CD8-positive, alpha-beta memory T cell (primary cell): ENCODE measurements at regions not wholly inside any gene's neighbourhood (a gene's known extent, or its start where the extent isn't known, plus 50 kb on each side); places are given as distances from the start of the nearest gene placed in this dataset.

ENCODE experiments used
- CTCF ChIA-PET: fragments of 350-600 bp; sonication (Branson Sonifier 250); formaldehyde crosslinking; loops from one replicate; lab custom pipeline; 2021; ENCODE audit warnings: antibody characterized with exemption; lab: Charles Lee
- POLR2A ChIA-PET: fragments of 350-600 bp; sonication (Branson Sonifier 250); formaldehyde crosslinking; loops from one replicate; lab custom pipeline; 2021; ENCODE audit warnings: antibody characterized with exemption; lab: Charles Lee
- DNase-seq, 5 donors: peaks; one replicate each; pipeline versions ENCODE4 v3.0.0 to v3.0.0-alpha.2; 2020 to 2022; ENCODE audit warnings: mixed read lengths in 1 of 5
- H3K27ac ChIP-seq: one replicate; pipeline ENCODE4 v1.7.0; 2013; ENCODE audit warnings: low read depth, mild to moderate bottlenecking, low read length, moderate library complexity
- H3K27me3 ChIP-seq: 2 replicates; pipeline ENCODE4 v1.7.0; 2013; ENCODE audit warnings: low read length, mild to moderate bottlenecking; ENCODE audit not compliant: insufficient read depth, poor library complexity, severe bottlenecking
- H3K36me3 ChIP-seq: 2 replicates; pipeline ENCODE4 v1.7.0; 2013; ENCODE audit warnings: mild to moderate bottlenecking, low read length, moderate library complexity; ENCODE audit not compliant: insufficient read depth
- H3K4me1 ChIP-seq: 2 replicates; pipeline ENCODE4 v1.7.0; 2013; ENCODE audit warnings: mild to moderate bottlenecking, low read length, moderate library complexity; ENCODE audit not compliant: insufficient read depth
- H3K4me3 ChIP-seq: 2 replicates; pipeline ENCODE4 v1.7.0; 2013; ENCODE audit warnings: mild to moderate bottlenecking, low read length
- H3K9me3 ChIP-seq: 2 replicates; pipeline ENCODE4 v1.7.0; 2013; ENCODE audit warnings: mild to moderate bottlenecking, low read length
- H3K27ac Mint-ChIP-seq, 8 donors: one replicate each; pipeline ENCODE4 v1.8.0; 2020 to 2021; ENCODE audit warnings: mixed read lengths in 8 of 8, mild to moderate bottlenecking in 6 of 8, inconsistent platforms in 3 of 8, moderate library complexity in 3 of 8
- H3K27me3 Mint-ChIP-seq, 2 donors: one replicate each; pipeline ENCODE4 v1.8.0; 2020 to 2021; ENCODE audit warnings: mixed read lengths in 2 of 2, mild to moderate bottlenecking in 1 of 2, moderate library complexity in 1 of 2
- H3K36me3 Mint-ChIP-seq, 3 donors: one replicate each; pipeline ENCODE4 v1.8.0; 2020 to 2021; ENCODE audit warnings: mixed read lengths in 3 of 3, inconsistent platforms in 1 of 3, mild to moderate bottlenecking in 1 of 3
- H3K4me1 Mint-ChIP-seq, 3 donors: one replicate each; pipeline ENCODE4 v1.8.0; 2020 to 2021; ENCODE audit warnings: mixed read lengths in 3 of 3, inconsistent platforms in 1 of 3, mild to moderate bottlenecking in 1 of 3
- H3K4me3 Mint-ChIP-seq, 7 donors: one replicate each; pipeline ENCODE4 v1.8.0; 2020 to 2021; ENCODE audit warnings: mixed read lengths in 7 of 7, mild to moderate bottlenecking in 6 of 7, moderate library complexity in 4 of 7, inconsistent platforms in 2 of 7
- H3K9me3 Mint-ChIP-seq, 5 donors: one replicate each; pipeline ENCODE4 v1.8.0; 2020 to 2022; ENCODE audit warnings: mixed read lengths in 5 of 5, mild to moderate bottlenecking in 3 of 5, moderate library complexity in 2 of 5, inconsistent platforms in 1 of 5

GRCh38 chr6:137775720-137776119, 91.3 kb upstream of the TNFAIP3 start:
- ChIA-PET POLR2A (no interaction called here), CTCF (no interaction called here)
- Mint-ChIP-seq H3K4me1 (no peaks in the 10 kb centered on the region), H3K27me3 (peaks cover 0 to 2% of the 10 kb centered on the region in 2 donors), H3K9me3 (no peaks in the 10 kb centered on the region), H3K4me3 (no peak overlapping the region), H3K36me3 (peaks cover 0 to 4% (median 0%) of the 10 kb centered on the region in 3 donors), H3K27ac (no peak overlapping the region)
- H3K27ac ChIP-seq = no peak overlapping the region
- H3K4me3 ChIP-seq = no peak overlapping the region
- no peaks in the 10 kb centered on the region for H3K9me3 ChIP-seq
- no peaks in the 10 kb centered on the region for H3K27me3 ChIP-seq
- no peaks in the 10 kb centered on the region for H3K4me1 ChIP-seq
- no peaks in the 10 kb centered on the region for H3K36me3 ChIP-seq
- no peak for DNase-seq

DNA sequence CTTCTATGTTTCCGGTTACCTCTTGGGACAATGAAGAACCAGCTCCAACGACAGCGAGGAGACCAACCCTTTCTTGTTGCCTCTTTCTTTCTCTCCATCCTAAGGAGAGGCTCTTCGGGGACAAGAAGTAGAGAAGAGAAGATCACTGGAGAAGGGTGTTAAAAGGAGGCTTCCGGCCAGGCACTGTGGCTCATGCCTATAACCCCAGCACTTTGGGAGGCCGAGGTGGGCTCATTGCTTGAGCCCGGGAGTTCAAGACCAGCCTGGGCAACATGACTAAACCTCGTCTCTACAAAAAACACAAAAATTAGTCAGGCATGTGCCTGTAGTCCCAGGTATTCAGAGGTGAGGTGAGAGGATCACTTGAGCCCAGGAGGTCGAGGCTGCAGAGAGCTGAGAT, 90.8 kb upstream of the TNFAIP3 start:
- peaks cover 0 to 2% of the 10 kb centered on the region in 2 donors for H3K27me3 Mint-ChIP-seq
- POLR2A ChIA-PET = no interaction called here

DNA sequence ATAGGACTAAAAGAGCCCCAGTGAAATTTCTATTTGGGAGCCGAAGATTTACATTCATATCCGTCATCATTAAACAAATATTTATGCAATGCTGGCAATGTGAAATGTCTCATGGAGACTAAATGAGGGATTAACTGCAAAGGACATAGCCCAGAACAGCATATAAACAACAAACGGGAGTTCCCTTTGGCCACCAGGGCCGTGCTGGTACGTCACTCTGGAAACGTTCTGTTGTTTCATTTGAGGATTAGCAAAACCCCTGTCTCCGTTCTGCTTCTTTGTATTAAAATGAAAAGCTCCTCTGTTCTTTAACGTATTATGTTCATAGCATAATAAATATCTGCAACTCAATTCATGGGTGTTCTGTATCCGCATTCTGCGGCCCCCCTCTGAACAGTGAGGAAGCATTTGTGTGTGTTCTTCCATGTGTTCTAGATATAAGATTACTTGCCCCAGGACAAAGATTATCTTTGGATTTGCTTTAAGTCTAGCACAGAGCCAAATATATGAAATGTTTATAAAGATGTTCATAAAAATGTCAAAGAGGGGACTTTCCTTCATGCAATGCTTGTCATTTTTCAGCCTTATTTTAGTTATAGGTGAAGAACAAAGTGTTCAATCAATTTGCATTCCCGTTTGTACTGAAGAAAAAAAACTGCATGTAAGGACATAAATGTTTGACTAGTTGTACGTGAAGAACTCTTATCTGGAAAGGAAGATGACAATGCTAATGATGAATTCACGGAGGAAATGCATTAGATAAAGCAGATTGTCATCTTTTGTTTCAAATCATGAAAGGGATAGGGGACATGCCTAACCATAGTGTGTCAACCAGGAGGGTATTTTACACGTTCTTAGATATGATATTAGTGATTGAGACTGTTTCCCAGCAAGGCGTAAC, 90.0 kb upstream of the TNFAIP3 start:
- H3K27ac Mint-ChIP-seq = peak overlapping the region in 4 of 8 donors; percentile 40 to 85 (median 60)
- H3K4me1 Mint-ChIP-seq = no peaks in the 10 kb centered on the region
- H3K27ac ChIP-seq = no peak overlapping the region
- POLR2A ChIA-PET = interaction anchor here (0.6 kb wide), 1 partner anchor 69 kb away, joined by 3 read pairs; no protein-coding TSS in a partner anchor
- H3K4me1 ChIP-seq = no peaks in the 10 kb centered on the region
- no peaks in the 10 kb centered on the region for H3K27me3 ChIP-seq
- CTCF ChIA-PET = no interaction called here
- no peaks in the 10 kb centered on the region for H3K36me3 ChIP-seq
- no peaks in the 10 kb centered on the region for H3K9me3 Mint-ChIP-seq
- no peak for DNase-seq
- no peaks in the 10 kb centered on the region for H3K9me3 ChIP-seq
- H3K27me3 Mint-ChIP-seq = peaks cover 0 to 2% of the 10 kb centered on the region in 2 donors
- H3K4me3 ChIP-seq = no peak overlapping the region
- peaks cover 0 to 4% (median 0%) of the 10 kb centered on the region in 3 donors for H3K36me3 Mint-ChIP-seq
- no peak overlapping the region for H3K4me3 Mint-ChIP-seq

More for the DNA sequence above, 90.8 kb upstream of the TNFAIP3 start:
- H3K36me3 ChIP-seq = no peaks in the 10 kb centered on the region
- no peaks in the 10 kb centered on the region for H3K27me3 ChIP-seq
- Mint-ChIP-seq H3K27ac (peak overlapping the region in 1 of 8 donors; percentile 21), H3K36me3 (peaks cover 0 to 4% (median 0%) of the 10 kb centered on the region in 3 donors), H3K9me3 (no peaks in the 10 kb centered on the region), H3K4me3 (no peak overlapping the region), H3K4me1 (no peaks in the 10 kb centered on the region)
- no peak overlapping the region for H3K27ac ChIP-seq
- H3K9me3 ChIP-seq = no peaks in the 10 kb centered on the region
- CTCF ChIA-PET = no interaction called here
- no peak overlapping the region for H3K4me3 ChIP-seq
- DNase-seq = no peak
- H3K4me1 ChIP-seq = no peaks in the 10 kb centered on the region

GRCh38 chr6:137777687-137778075, 89.4 kb upstream of the TNFAIP3 start:
- H3K4me1 ChIP-seq = no peaks in the 10 kb centered on the region
- no peak for DNase-seq
- H3K9me3 ChIP-seq = no peaks in the 10 kb centered on the region
- Mint-ChIP-seq H3K27me3 (peaks cover 0 to 2% of the 10 kb centered on the region in 2 donors), H3K4me3 (no peak overlapping the region), H3K27ac (peak overlapping the region in 1 of 8 donors; percentile 50), H3K9me3 (no peaks in the 10 kb centered on the region), H3K36me3 (peaks cover 0 to 4% (median 0%) of the 10 kb centered on the region in 3 donors), H3K4me1 (no peaks in the 10 kb centered on the region)
- ChIA-PET POLR2A (interaction anchor here (0.6 kb wide), 1 partner anchor 69 kb away, joined by 3 read pairs; no protein-coding TSS in a partner anchor), CTCF (no interaction called here)
- H3K27me3 ChIP-seq = no peaks in the 10 kb centered on the region
- H3K4me3 ChIP-seq = no peak overlapping the region
- no peak overlapping the region for H3K27ac ChIP-seq
- no peaks in the 10 kb centered on the region for H3K36me3 ChIP-seq

DNA sequence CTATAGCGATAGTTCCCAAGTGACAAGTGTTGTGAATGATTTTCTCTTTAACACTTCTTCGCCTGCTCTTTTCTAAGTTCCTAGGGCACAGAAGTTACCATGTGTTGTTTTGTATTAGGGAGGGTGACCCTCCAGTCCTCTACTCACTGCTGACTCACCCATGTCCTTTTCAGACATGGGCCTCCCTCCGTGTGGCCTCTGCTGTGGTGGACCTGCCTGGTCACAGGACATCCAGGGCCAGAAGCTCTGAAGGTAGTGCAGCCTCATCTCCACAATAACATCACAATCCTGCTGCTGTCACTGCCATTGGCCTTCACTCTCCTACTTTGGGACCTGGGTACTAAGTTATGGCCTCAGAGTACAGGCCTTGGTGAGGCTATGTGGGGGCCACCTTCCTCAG, 87.1 kb upstream of the TNFAIP3 start:
- peak overlapping the region in 1 of 7 donors; percentile 60 for H3K4me3 Mint-ChIP-seq
- ChIA-PET CTCF (interaction anchor here (1.5 kb wide), 1 partner anchor 9 kb away, joined by 4 read pairs; no protein-coding TSS in a partner anchor), POLR2A (no interaction called here)
- H3K4me1 ChIP-seq = no peaks in the 10 kb centered on the region
- no peaks in the 10 kb centered on the region for H3K36me3 ChIP-seq
- no peak for DNase-seq
- H3K9me3 ChIP-seq = no peaks in the 10 kb centered on the region
- H3K4me1 Mint-ChIP-seq = no peaks in the 10 kb centered on the region
- peak overlapping the region in 4 of 8 donors; percentile 2 to 88 (median 43) for H3K27ac Mint-ChIP-seq
- H3K36me3 Mint-ChIP-seq = peaks cover 0 to 2% (median 0%) of the 10 kb centered on the region in 3 donors
- H3K9me3 Mint-ChIP-seq = no peaks in the 10 kb centered on the region
- H3K27me3 ChIP-seq = no peaks in the 10 kb centered on the region
- H3K4me3 ChIP-seq = no peak overlapping the region
- peaks cover 0 to 2% of the 10 kb centered on the region in 2 donors for H3K27me3 Mint-ChIP-seq
- H3K27ac ChIP-seq = no peak overlapping the region

DNA sequence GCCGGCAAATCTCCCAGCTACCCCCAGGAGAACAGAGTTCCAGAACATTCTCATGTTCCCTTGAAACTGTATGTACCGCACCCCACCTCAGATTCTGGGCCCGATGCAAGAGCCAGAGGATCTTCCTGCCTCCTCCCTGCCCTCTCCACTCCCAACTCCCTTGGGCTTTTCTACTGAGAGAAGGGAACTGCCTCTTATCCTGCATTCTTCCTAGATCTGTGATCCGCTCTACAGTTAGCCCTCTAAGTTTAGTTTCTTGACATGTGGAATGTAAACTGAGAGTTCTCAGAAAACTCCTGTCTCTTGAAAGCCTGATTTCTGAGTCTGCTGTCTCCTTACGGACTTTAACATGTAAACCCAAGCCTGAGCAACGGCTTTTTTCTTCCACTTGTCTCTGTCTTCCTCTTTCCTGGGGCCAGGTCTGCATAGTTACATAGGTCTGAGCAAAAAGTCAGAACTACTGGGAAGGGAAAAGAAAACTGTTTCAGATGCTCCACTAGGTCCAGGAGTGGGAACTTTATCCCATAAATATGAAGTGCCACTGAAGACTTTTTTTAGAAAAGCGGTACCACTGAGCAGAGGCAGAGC, 86.5 kb upstream of the TNFAIP3 start:
- peak overlapping the region in 3 of 8 donors; percentile 11 to 39 (median 34) for H3K27ac Mint-ChIP-seq
- no peaks in the 10 kb centered on the region for H3K27me3 ChIP-seq
- H3K9me3 Mint-ChIP-seq = no peaks in the 10 kb centered on the region
- POLR2A ChIA-PET = no interaction called here
- H3K27me3 Mint-ChIP-seq = peaks cover 0 to 2% of the 10 kb centered on the region in 2 donors
- CTCF ChIA-PET = no interaction called here
- no peak overlapping the region for H3K27ac ChIP-seq
- H3K4me3 Mint-ChIP-seq = no peak overlapping the region
- DNase-seq = no peak
- no peaks in the 10 kb centered on the region for H3K4me1 ChIP-seq
- H3K4me1 Mint-ChIP-seq = no peaks in the 10 kb centered on the region
- H3K36me3 Mint-ChIP-seq = peaks cover 0 to 2% (median 0%) of the 10 kb centered on the region in 3 donors
- H3K4me3 ChIP-seq = no peak overlapping the region
- H3K9me3 ChIP-seq = no peaks in the 10 kb centered on the region
- no peaks in the 10 kb centered on the region for H3K36me3 ChIP-seq

- ChIA-PET CTCF (no interaction called here), POLR2A (no interaction called here)
- Histone ChIP-seq H3K4me3 (no peak overlapping the region), H3K36me3 (no peaks in the 10 kb centered on the region), H3K27me3 (no peaks in the 10 kb centered on the region), H3K27ac (no peak overlapping the region), H3K4me1 (no peaks in the 10 kb centered on the region), H3K9me3 (no peaks in the 10 kb centered on the region)
- DNase-seq = no peak
- no peak overlapping the region for H3K4me3 Mint-ChIP-seq
- H3K27ac Mint-ChIP-seq = peak overlapping the region in 1 of 8 donors; percentile 74
- peaks cover 0 to 2% of the 10 kb centered on the region in 2 donors for H3K27me3 Mint-ChIP-seq
- no peaks in the 10 kb centered on the region for H3K9me3 Mint-ChIP-seq
- no peaks in the 10 kb centered on the region for H3K4me1 Mint-ChIP-seq
- peaks cover 0 to 2% (median 0%) of the 10 kb centered on the region in 3 donors for H3K36me3 Mint-ChIP-seq
These were observed 85.4 kb upstream of the TNFAIP3 start for GRCh38 chr6:137781639-137782038.
